SIG-M5 treated with dmso at 0.1 percent for 504 hours (cell line): ENCODE measurements at regions not wholly inside any gene's neighbourhood (a gene's known extent, or its start where the extent isn't known, plus 50 kb on each side); places are given as distances from the start of the nearest gene placed in this dataset.
"Not testable (repeated sequence)": the region's sequence is repeated elsewhere in the genome, so short reads cannot be mapped to it uniquely, and the experiment has no call there.

ENCODE experiments used
- DNase-seq: peaks from one replicate; lab custom pipeline; 2025; ENCODE audit not compliant: unreplicated experiment; lab: John Stamatoyannopoulos, UW

- DNase-seq, result no peak
Measured at GRCh38 chr15:26197060-26197459, 333.9 kb upstream of the ATP10A start.

GRCh38 chr15:26191193-26191592 is 328.1 kb upstream of the ATP10A start:
- no peak for DNase-seq

GRCh38 chr15:26186138-26186537 is 323.0 kb upstream of the ATP10A start:
- not testable (repeated sequence) for DNase-seq

GRCh38 chr15:26182441-26182840 is 319.3 kb upstream of the ATP10A start:
- no peak for DNase-seq

- DNase-seq, result no peak
Measured at GRCh38 chr15:26179906-26180305, 316.8 kb upstream of the ATP10A start.

GRCh38 chr15:26178640-26179220 is 315.6 kb upstream of the ATP10A start:
- DNase-seq, result no peak

GRCh38 chr15:26177816-26178215 is 314.7 kb upstream of the ATP10A start:
- DNase-seq, result no peak

- no peak for DNase-seq
Measured at GRCh38 chr15:26176831-26177230, 313.7 kb upstream of the ATP10A start.

GRCh38 chr15:26171266-26171665 is 308.1 kb upstream of the ATP10A start:
- no peak for DNase-seq

- peak; percentile 18 for DNase-seq
Measured at GRCh38 chr15:26166429-26166828, 303.3 kb upstream of the ATP10A start.

GRCh38 chr15:26165546-26165945 is 302.4 kb upstream of the ATP10A start:
- no peak for DNase-seq

GRCh38 chr15:26160343-26160742 is 297.2 kb upstream of the ATP10A start:
- DNase-seq, result no peak

- no peak for DNase-seq
Measured at GRCh38 chr15:26158176-26158575, 295.0 kb upstream of the ATP10A start.

- no peak for DNase-seq
Measured at GRCh38 chr15:26157081-26157480, 294.0 kb upstream of the ATP10A start.

- DNase-seq, result no peak
Measured at GRCh38 chr15:26156051-26156450, 292.9 kb upstream of the ATP10A start.

GRCh38 chr15:26148156-26148860 is 285.2 kb upstream of the ATP10A start:
- DNase-seq, result no peak

GRCh38 chr15:26146202-26146601 is 283.1 kb upstream of the ATP10A start:
- no peak for DNase-seq

GRCh38 chr15:26145796-26146195 is 282.7 kb upstream of the ATP10A start:
- DNase-seq, result no peak

GRCh38 chr15:26144836-26145235 is 281.7 kb upstream of the ATP10A start:
- no peak for DNase-seq

- DNase-seq, result no peak
Measured at GRCh38 chr15:26143221-26143620, 280.1 kb upstream of the ATP10A start.

- no peak for DNase-seq
Measured at GRCh38 chr15:26134812-26135211, 271.7 kb upstream of the ATP10A start.

GRCh38 chr15:26134152-26134551 is 271.0 kb upstream of the ATP10A start:
- DNase-seq, result no peak

- no peak for DNase-seq
Measured at GRCh38 chr15:26132811-26133210, 269.7 kb upstream of the ATP10A start.
